Fibroblast of mammary gland (primary cell): ENCODE measurements at regions not wholly inside any gene's neighbourhood (a gene's known extent, or its start where the extent isn't known, plus 50 kb on each side); places are given as distances from the start of the nearest gene placed in this dataset.

ENCODE experiments used
- DNase-seq: peaks from one replicate; pipeline ENCODE4 v3.0.0-alpha.2; 2010; ENCODE audit warnings: low read depth
- H3K4me3 ChIP-seq: 2 replicates; pipeline ENCODE4 v1.5.1; 2011; ENCODE audit warnings: low read depth, mild to moderate bottlenecking, low read length, moderate library complexity; ENCODE audit not compliant: control insufficient read depth
- CTCF ChIP-seq: conservative IDR thresholded peaks from 2 replicates; pipeline ENCODE4 v1.5.1; 2011; ENCODE audit warnings: low read depth, low read length, inconsistent platforms; ENCODE audit not compliant: control insufficient read depth, insufficient read depth

- TF ChIP-seq CTCF = no peak
- H3K4me3 ChIP-seq = no peak overlapping the region
- DNase-seq = no peak
Observed at GRCh38 chr6:141173529-141173928, 959.2 kb upstream of the GJE1 start.

- peak; percentile 86 for DNase-seq
- no peak overlapping the region for H3K4me3 ChIP-seq
- TF ChIP-seq CTCF = no peak
Observed at GRCh38 chr6:141169419-141169818, 963.3 kb upstream of the GJE1 start.

- DNase-seq = no peak
- no peak overlapping the region for H3K4me3 ChIP-seq
- TF ChIP-seq CTCF = no peak
Observed at GRCh38 chr6:141167945-141168344, 964.8 kb upstream of the GJE1 start.

- no peak for DNase-seq
- TF ChIP-seq CTCF = no peak
- H3K4me3 ChIP-seq = no peak overlapping the region
Observed at GRCh38 chr6:141165002-141165665, 967.6 kb upstream of the GJE1 start.

GRCh38 chr6:141164042-141164743 lies 968.5 kb upstream of the GJE1 start:
- DNase-seq = no peak
- no peak overlapping the region for H3K4me3 ChIP-seq
- no peak for TF ChIP-seq CTCF

GRCh38 chr6:141163107-141163506 lies 969.6 kb upstream of the GJE1 start:
- H3K4me3 ChIP-seq = no peak overlapping the region
- TF ChIP-seq CTCF = no peak
- no peak for DNase-seq

GRCh38 chr6:141158740-141159139 lies 974.0 kb upstream of the GJE1 start:
- TF ChIP-seq CTCF = no peak
- no peak overlapping the region for H3K4me3 ChIP-seq
- no peak for DNase-seq
